Activated T-helper 2 cell treated with anti-CD3 and anti-CD28 coated beads, Interferon-gamma antibody, Interleukin-2, Interleukin-4, amounts not matched to agents 10 μg/mL and 5 μg/mL and 100 μg/mL, durations not matched to agents 14 hours and 24 hours and 36 hours (primary cell): ENCODE measurements at regions not wholly inside any gene's neighbourhood (a gene's known extent, or its start where the extent isn't known, plus 50 kb on each side); places are given as distances from the start of the nearest gene placed in this dataset.

Experiments
- DNase-seq: peaks from one replicate; pipeline ENCODE4 v3.0.0; 2021; ENCODE audit warnings: low spot score
- H3K27ac Mint-ChIP-seq: one replicate; pipeline ENCODE4 v1.8.0; 2021; ENCODE audit warnings: mixed read lengths
- H3K27me3 Mint-ChIP-seq: one replicate; pipeline ENCODE4 v1.8.0; 2021; ENCODE audit warnings: low read depth, mixed read lengths
- H3K36me3 Mint-ChIP-seq: one replicate; pipeline ENCODE4 v1.8.0; 2021; ENCODE audit warnings: low read depth, mixed read lengths
- H3K4me1 Mint-ChIP-seq: one replicate; pipeline ENCODE4 v1.8.0; 2021; ENCODE audit warnings: low read depth, mixed read lengths
- H3K4me3 Mint-ChIP-seq: one replicate; pipeline ENCODE4 v1.8.0; 2021; ENCODE audit warnings: low read depth, mild to moderate bottlenecking, moderate library complexity, mixed read lengths
- H3K9me3 Mint-ChIP-seq: one replicate; pipeline ENCODE4 v1.8.0; 2021; ENCODE audit warnings: mixed read lengths
- intact Hi-C: fragments of 100-400 bp; cut with micrococcal nuclease; formaldehyde crosslinking; loops from one replicate; pipeline ENCODE4 v1.15.1; 2023

- intact Hi-C loops = no loop called here
- DNase-seq = no peak
- H3K9me3 Mint-ChIP-seq = peaks cover 7% of the 10 kb centered on the region
- no peak overlapping the region for H3K4me3 Mint-ChIP-seq
- H3K4me1 Mint-ChIP-seq = no peaks in the 10 kb centered on the region
- H3K27me3 Mint-ChIP-seq = peaks cover 3% of the 10 kb centered on the region
- H3K27ac Mint-ChIP-seq = no peak overlapping the region
- peaks cover 3% of the 10 kb centered on the region for H3K36me3 Mint-ChIP-seq
These were observed 488.8 kb downstream of the CD83 start for GRCh38 chr6:14606353-14606752.

DNA sequence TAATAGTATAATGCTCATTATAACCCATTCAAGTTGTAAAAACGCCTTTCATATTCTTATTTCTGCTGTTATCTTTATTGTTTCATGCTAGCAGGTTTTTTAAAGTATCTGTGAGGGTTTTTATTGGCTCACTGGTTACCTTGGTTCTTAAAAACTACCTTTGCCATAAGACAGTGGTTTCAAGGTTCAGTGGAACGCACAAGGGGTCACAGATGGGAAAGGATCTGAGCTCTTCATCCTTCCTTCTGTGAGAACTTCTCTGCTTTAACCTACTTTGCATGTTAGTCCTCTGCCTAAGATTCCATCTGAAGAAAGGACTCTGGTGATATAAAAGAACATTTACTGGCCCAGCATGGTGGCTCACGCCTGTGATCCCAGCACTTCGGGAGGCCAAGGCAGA lies 492.6 kb downstream of the CD83 start:
- Mint-ChIP-seq H3K4me3 (no peak overlapping the region), H3K4me1 (no peaks in the 10 kb centered on the region)
- intact Hi-C loops = no loop called here

GRCh38 chr6:14612016-14612980 lies 494.7 kb downstream of the CD83 start:
- H3K36me3 Mint-ChIP-seq = peaks cover 3% of the 10 kb centered on the region
- H3K27me3 Mint-ChIP-seq = peaks cover 3% of the 10 kb centered on the region
- peaks cover 22% of the 10 kb centered on the region for H3K9me3 Mint-ChIP-seq
- DNase-seq = no peak
- H3K4me1 Mint-ChIP-seq = peaks cover 5% of the 10 kb centered on the region
- H3K27ac Mint-ChIP-seq = no peak overlapping the region
- H3K4me3 Mint-ChIP-seq = no peak overlapping the region
- intact Hi-C loops = no loop called here

More for the DNA sequence above, 492.6 kb downstream of the CD83 start:
- Mint-ChIP-seq H3K36me3 (peaks cover 3% of the 10 kb centered on the region), H3K27ac (no peak overlapping the region), H3K27me3 (peaks cover 3% of the 10 kb centered on the region), H3K9me3 (peaks cover 7% of the 10 kb centered on the region)
- no peak for DNase-seq

- intact Hi-C loops = no loop called here
- H3K4me3 Mint-ChIP-seq = no peak overlapping the region
- H3K4me1 Mint-ChIP-seq = peaks cover 7% of the 10 kb centered on the region
- H3K36me3 Mint-ChIP-seq = peaks cover 3% of the 10 kb centered on the region
- no peak for DNase-seq
- H3K27me3 Mint-ChIP-seq = peaks cover 3% of the 10 kb centered on the region
- peaks cover 22% of the 10 kb centered on the region for H3K9me3 Mint-ChIP-seq
- H3K27ac Mint-ChIP-seq = no peak overlapping the region
These were observed 497.1 kb downstream of the CD83 start for GRCh38 chr6:14614631-14615030.

- intact Hi-C loops = no loop called here
- Mint-ChIP-seq H3K4me1 (peaks cover 10% of the 10 kb centered on the region), H3K27ac (no peak overlapping the region), H3K9me3 (peaks cover 17% of the 10 kb centered on the region), H3K36me3 (no peaks in the 10 kb centered on the region), H3K27me3 (no peaks in the 10 kb centered on the region), H3K4me3 (no peak overlapping the region)
- DNase-seq = no peak
These were observed 499.1 kb downstream of the CD83 start for GRCh38 chr6:14616656-14617055.

- Mint-ChIP-seq H3K27me3 (no peaks in the 10 kb centered on the region), H3K9me3 (peaks cover 17% of the 10 kb centered on the region), H3K4me1 (peaks cover 12% of the 10 kb centered on the region), H3K4me3 (no peak overlapping the region), H3K36me3 (no peaks in the 10 kb centered on the region), H3K27ac (no peak overlapping the region)
- intact Hi-C loops = no loop called here
- DNase-seq = no peak
These were observed 501.3 kb downstream of the CD83 start for GRCh38 chr6:14618759-14619418.

- no peaks in the 10 kb centered on the region for H3K36me3 Mint-ChIP-seq
- no peak for DNase-seq
- intact Hi-C loops = no loop called here
- H3K27ac Mint-ChIP-seq = no peak overlapping the region
- no peak overlapping the region for H3K4me3 Mint-ChIP-seq
- H3K9me3 Mint-ChIP-seq = peaks cover 17% of the 10 kb centered on the region
- no peaks in the 10 kb centered on the region for H3K27me3 Mint-ChIP-seq
- peaks cover 12% of the 10 kb centered on the region for H3K4me1 Mint-ChIP-seq
These were observed 501.8 kb downstream of the CD83 start for GRCh38 chr6:14619419-14619781.

GRCh38 chr6:14620522-14620921 lies 502.9 kb downstream of the CD83 start:
- H3K9me3 Mint-ChIP-seq = peaks cover 14% of the 10 kb centered on the region
- no peaks in the 10 kb centered on the region for H3K27me3 Mint-ChIP-seq
- intact Hi-C loops = no loop called here
- H3K27ac Mint-ChIP-seq = no peak overlapping the region
- no peaks in the 10 kb centered on the region for H3K36me3 Mint-ChIP-seq
- no peak for DNase-seq
- H3K4me1 Mint-ChIP-seq = peaks cover 15% of the 10 kb centered on the region
- no peak overlapping the region for H3K4me3 Mint-ChIP-seq

GRCh38 chr6:14621518-14621917 lies 503.9 kb downstream of the CD83 start:
- Mint-ChIP-seq H3K36me3 (no peaks in the 10 kb centered on the region), H3K4me1 (peaks cover 17% of the 10 kb centered on the region), H3K9me3 (peaks cover 4% of the 10 kb centered on the region), H3K27ac (no peak overlapping the region), H3K4me3 (no peak overlapping the region), H3K27me3 (no peaks in the 10 kb centered on the region)
- intact Hi-C loops = no loop called here
- DNase-seq = no peak

GRCh38 chr6:14622085-14622484 lies 504.5 kb downstream of the CD83 start:
- Mint-ChIP-seq H3K9me3 (no peaks in the 10 kb centered on the region), H3K36me3 (peaks cover 4% of the 10 kb centered on the region), H3K4me3 (no peak overlapping the region), H3K4me1 (peaks cover 13% of the 10 kb centered on the region), H3K27ac (no peak overlapping the region), H3K27me3 (no peaks in the 10 kb centered on the region)
- intact Hi-C loops = no loop called here
- DNase-seq = no peak

DNA sequence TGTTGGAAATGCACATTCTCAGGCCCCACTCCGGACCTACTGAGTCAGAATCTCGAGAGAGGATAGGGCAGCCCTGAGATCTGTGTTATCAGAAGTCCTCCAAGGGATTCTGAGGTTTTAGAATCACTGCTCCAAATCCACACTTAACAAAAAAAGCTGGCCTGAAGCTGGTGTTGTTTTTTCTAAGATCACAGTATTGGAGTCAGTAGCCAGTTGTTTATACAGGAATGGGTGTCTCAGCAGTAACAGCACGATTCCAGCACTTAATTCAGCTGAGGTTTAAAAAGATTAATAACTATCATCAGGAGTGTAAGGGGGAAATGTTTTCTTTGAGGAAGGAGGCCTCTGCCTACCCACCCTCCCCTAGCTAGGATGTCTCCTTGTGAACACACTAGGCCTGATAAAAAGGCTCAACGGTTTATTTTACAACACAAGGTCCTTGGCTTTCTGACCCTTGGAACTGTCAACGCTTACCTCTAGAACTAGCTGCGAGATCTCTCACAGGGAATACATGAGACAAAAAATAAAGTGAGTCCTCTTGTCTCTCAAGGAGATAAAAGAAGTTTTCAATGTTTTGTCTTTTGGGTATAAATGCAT lies 505.4 kb downstream of the CD83 start:
- DNase-seq = no peak
- H3K27me3 Mint-ChIP-seq = no peaks in the 10 kb centered on the region
- no peaks in the 10 kb centered on the region for H3K9me3 Mint-ChIP-seq
- H3K4me3 Mint-ChIP-seq = no peak overlapping the region
- intact Hi-C loops = no loop called here
- peaks cover 9% of the 10 kb centered on the region for H3K36me3 Mint-ChIP-seq
- no peak overlapping the region for H3K27ac Mint-ChIP-seq
- H3K4me1 Mint-ChIP-seq = peaks cover 10% of the 10 kb centered on the region

DNA sequence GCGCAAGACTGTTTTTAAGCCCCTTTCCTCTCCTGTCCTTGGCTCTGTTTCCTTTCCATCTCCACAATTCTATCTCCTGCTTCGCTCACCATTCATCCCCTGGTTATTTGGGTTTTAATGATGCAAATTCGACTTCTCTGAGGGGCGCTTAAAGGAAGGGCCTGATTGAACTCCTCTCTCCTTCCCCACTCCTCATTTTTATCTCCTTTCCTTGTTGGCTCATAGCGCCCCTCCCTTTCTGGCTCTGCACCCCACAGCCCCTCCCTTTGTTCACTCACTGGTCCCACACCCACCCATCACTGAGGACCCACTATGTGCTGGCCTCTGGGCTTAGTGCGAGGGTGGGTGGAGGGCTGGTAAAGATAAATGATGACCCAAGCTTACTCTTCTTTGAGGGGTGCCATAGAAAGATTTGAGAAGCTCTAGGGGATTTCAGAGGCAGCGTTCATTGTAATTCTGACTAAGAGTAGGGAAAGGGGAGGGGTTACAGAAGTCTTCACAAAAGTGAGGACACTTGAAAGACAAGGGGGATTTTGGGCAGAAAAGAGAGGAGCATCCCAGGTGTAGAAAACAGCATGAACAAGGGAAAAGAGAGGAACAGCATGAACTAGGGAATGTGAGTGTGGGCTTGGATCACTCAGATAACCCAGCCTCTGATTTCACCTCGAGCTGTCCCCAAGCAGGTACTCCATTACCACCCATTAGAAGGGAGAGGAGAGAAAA lies 507.8 kb downstream of the CD83 start:
- intact Hi-C loops = no loop called here
- no peak for DNase-seq
- no peak overlapping the region for H3K27ac Mint-ChIP-seq
- no peaks in the 10 kb centered on the region for H3K9me3 Mint-ChIP-seq
- H3K4me1 Mint-ChIP-seq = peaks cover 12% of the 10 kb centered on the region
- H3K36me3 Mint-ChIP-seq = peaks cover 11% of the 10 kb centered on the region
- H3K27me3 Mint-ChIP-seq = no peaks in the 10 kb centered on the region
- H3K4me3 Mint-ChIP-seq = no peak overlapping the region
